Astrocyte (in vitro differentiated cells and primary cell): ENCODE measurements at regions not wholly inside any gene's neighbourhood (a gene's known extent, or its start where the extent isn't known, plus 50 kb on each side); places are given as distances from the start of the nearest gene placed in this dataset.

Source experiments
- EZH2 ChIP-seq: IDR thresholded peaks from 2 replicates; pipeline ENCODE4 v1.6.1; 2012; ENCODE audit warnings: mild to moderate bottlenecking, low read length, inconsistent platforms; ENCODE audit not compliant: insufficient read depth
- TF ChIP-seq, protein P1 (sequence below): IDR thresholded peaks from 2 replicates; pipeline ENCODE4 v1.5.1; 2011; ENCODE audit warnings: low read depth, mild to moderate bottlenecking, inconsistent platforms, low read length, moderate library complexity; ENCODE audit not compliant: insufficient read depth

DNA sequence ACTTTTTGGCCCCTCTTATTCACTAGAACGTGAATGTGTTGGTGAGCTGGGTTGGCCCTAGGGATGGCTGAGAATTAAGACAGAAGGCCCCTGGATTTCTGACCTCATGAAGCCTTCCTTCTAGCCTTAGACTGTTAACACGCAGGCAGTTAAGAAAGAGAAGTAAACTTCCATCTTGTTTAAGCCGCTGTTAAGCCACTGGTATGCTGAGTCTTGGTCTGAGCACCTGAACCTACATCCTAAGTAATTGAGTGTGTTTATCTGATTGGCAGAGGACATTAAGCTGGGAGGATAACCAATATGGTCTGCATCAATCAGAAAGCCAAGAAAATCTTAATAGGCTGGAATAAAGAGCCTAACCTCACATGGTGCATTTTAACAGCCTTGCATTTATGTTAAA, 535.0 kb upstream of the ARID1B start:
- TF ChIP-seq, protein P1, sequence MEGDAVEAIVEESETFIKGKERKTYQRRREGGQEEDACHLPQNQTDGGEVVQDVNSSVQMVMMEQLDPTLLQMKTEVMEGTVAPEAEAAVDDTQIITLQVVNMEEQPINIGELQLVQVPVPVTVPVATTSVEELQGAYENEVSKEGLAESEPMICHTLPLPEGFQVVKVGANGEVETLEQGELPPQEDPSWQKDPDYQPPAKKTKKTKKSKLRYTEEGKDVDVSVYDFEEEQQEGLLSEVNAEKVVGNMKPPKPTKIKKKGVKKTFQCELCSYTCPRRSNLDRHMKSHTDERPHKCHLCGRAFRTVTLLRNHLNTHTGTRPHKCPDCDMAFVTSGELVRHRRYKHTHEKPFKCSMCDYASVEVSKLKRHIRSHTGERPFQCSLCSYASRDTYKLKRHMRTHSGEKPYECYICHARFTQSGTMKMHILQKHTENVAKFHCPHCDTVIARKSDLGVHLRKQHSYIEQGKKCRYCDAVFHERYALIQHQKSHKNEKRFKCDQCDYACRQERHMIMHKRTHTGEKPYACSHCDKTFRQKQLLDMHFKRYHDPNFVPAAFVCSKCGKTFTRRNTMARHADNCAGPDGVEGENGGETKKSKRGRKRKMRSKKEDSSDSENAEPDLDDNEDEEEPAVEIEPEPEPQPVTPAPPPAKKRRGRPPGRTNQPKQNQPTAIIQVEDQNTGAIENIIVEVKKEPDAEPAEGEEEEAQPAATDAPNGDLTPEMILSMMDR = no peak
- TF ChIP-seq EZH2 = no peak
